ENCODE measurements at regions not wholly inside any gene's neighbourhood (a gene's known extent, or its start where the extent isn't known, plus 50 kb on each side); places are given as distances from the start of the nearest gene placed in this dataset.

GRCh38 chr3:99439892-99440291 is 198.5 kb upstream of the COL8A1 start:
- DNase-seq: no peak
- intact Hi-C loops (cut with DNase I): no loop called here
- WGBS, 2 donors: 8 to 43% methylated on average over 1 of the region's 1 CpG
- Histone ChIP-seq H3K27me3 (no peaks in the 10 kb centered on the region), H3K4me3 (no peak overlapping the region), H3K4me1 (no peaks in the 10 kb centered on the region), H3K9me3 (no peaks in the 10 kb centered on the region), H3K27ac (no peak overlapping the region), H3K36me3 (no peaks in the 10 kb centered on the region)
- TF ChIP-seq EP300 (IDR thresholded peaks at IDR 0.05) (no peak), CTCF (IDR thresholded peaks at IDR 0.05) (no peak), POLR2AphosphoS5 (IDR thresholded peaks at IDR 0.05) (no peak), POLR2A (IDR thresholded peaks at IDR 0.05) (no peak)

- Histone ChIP-seq H3K27ac (no peak overlapping the region), H3K4me1 (peaks cover 0 to 7% (median 0%) of the 10 kb centered on the region in 4 donors), H3K9me3 (no peaks in the 10 kb centered on the region), H3K36me3 (no peaks in the 10 kb centered on the region), H3K27me3 (no peaks in the 10 kb centered on the region), H3K4me3 (no peak overlapping the region)
- TF ChIP-seq POLR2A (IDR thresholded peaks at IDR 0.05): no peak
- TF ChIP-seq EP300 (IDR thresholded peaks at IDR 0.05): no peak
- no peak for TF ChIP-seq POLR2AphosphoS5 (IDR thresholded peaks at IDR 0.05)
- TF ChIP-seq CTCF (IDR thresholded peaks at IDR 0.05): no peak
- intact Hi-C loops (cut with DNase I): no loop called here
- DNase-seq: no peak
Observed at GRCh38 chr3:99434190-99434589, 204.2 kb upstream of the COL8A1 start.

- WGBS, 2 donors: 73 to 77% methylated on average over 3 of the region's 3 CpGs
- Histone ChIP-seq H3K9me3 (no peaks in the 10 kb centered on the region), H3K36me3 (no peaks in the 10 kb centered on the region), H3K27ac (no peak overlapping the region), H3K27me3 (no peaks in the 10 kb centered on the region), H3K4me3 (no peak overlapping the region), H3K4me1 (peaks cover 0 to 7% (median 0%) of the 10 kb centered on the region in 4 donors)
- TF ChIP-seq CTCF (IDR thresholded peaks at IDR 0.05): no peak
- TF ChIP-seq EP300 (IDR thresholded peaks at IDR 0.05): no peak
- no peak for TF ChIP-seq POLR2AphosphoS5 (IDR thresholded peaks at IDR 0.05)
- TF ChIP-seq POLR2A (IDR thresholded peaks at IDR 0.05): no peak
- intact Hi-C loops (cut with DNase I): no loop called here
- no peak for DNase-seq
Observed at GRCh38 chr3:99430348-99431134, 207.9 kb upstream of the COL8A1 start.

- H3K4me1 ChIP-seq: peaks cover 0 to 7% (median 0%) of the 10 kb centered on the region in 4 donors
- no peak for DNase-seq
- H3K9me3 ChIP-seq: no peaks in the 10 kb centered on the region
- TF ChIP-seq POLR2A (IDR thresholded peaks at IDR 0.05) (no peak), EP300 (IDR thresholded peaks at IDR 0.05) (no peak), CTCF (IDR thresholded peaks at IDR 0.05) (no peak), POLR2AphosphoS5 (IDR thresholded peaks at IDR 0.05) (no peak)
- H3K36me3 ChIP-seq: no peaks in the 10 kb centered on the region
- H3K27me3 ChIP-seq: no peaks in the 10 kb centered on the region
- intact Hi-C loops (cut with DNase I): no loop called here
- H3K4me3 ChIP-seq: no peak overlapping the region
- 79 to 82% methylated on average over 2 of the region's 2 CpGs for WGBS, 2 donors
- H3K27ac ChIP-seq: no peak overlapping the region
Observed at GRCh38 chr3:99429502-99429901, 208.9 kb upstream of the COL8A1 start.

GRCh38 chr3:99425930-99426329 is 212.5 kb upstream of the COL8A1 start:
- 55 to 75% methylated on average over 2 of the region's 2 CpGs for WGBS, 2 donors
- TF ChIP-seq CTCF (IDR thresholded peaks at IDR 0.05): no peak
- TF ChIP-seq POLR2A (IDR thresholded peaks at IDR 0.05): no peak
- no peak for TF ChIP-seq POLR2AphosphoS5 (IDR thresholded peaks at IDR 0.05)
- no peak for TF ChIP-seq EP300 (IDR thresholded peaks at IDR 0.05)
- Histone ChIP-seq H3K27me3 (no peaks in the 10 kb centered on the region), H3K36me3 (no peaks in the 10 kb centered on the region), H3K4me1 (peaks cover 0 to 7% (median 0%) of the 10 kb centered on the region in 4 donors), H3K9me3 (no peaks in the 10 kb centered on the region), H3K27ac (no peak overlapping the region), H3K4me3 (no peak overlapping the region)
- intact Hi-C loops (cut with DNase I): no loop called here
- DNase-seq: no peak

All from sigmoid colon (tissue), 6 donors.